HepG2 (cell line): ENCODE measurements at regions not wholly inside any gene's neighbourhood (a gene's known extent, or its start where the extent isn't known, plus 50 kb on each side); places are given as distances from the start of the nearest gene placed in this dataset.
A peak's percentile ranks its signal among the peaks of the same experiment; 100 is the strongest.

ENCODE experiments used
- ATAC-seq: fragments of 200-7000 bp; cut with Tn5 transposase; 3 replicates; pipeline ENCODE4 v1.9.1; 2020; ENCODE audit warnings: mild to moderate bottlenecking, moderate library complexity
- BruUV-seq: library from RNA; stranded (reverse); fragments of 400-500 nt; replicated peaks from 2 replicates; lab custom pipeline; 2021; lab: Mats Ljungman, UMichigan
- CTCF ChIA-PET: fragments of 300-600 bp; formaldehyde crosslinking; extraction: SDS; loops from one replicate; lab custom pipeline; 2021; ENCODE audit warnings: low total read pairs, inconsistent platforms, low intra/inter-chr PET ratio; lab: Yijun Ruan, JAX
- POLR2A ChIA-PET: fragments of 350-600 bp; sonication (Branson Sonifier 250); formaldehyde crosslinking; loops from one replicate; lab custom pipeline; 2020; ENCODE audit warnings: antibody characterized with exemption, inconsistent platforms; lab: Yijun Ruan, JAX
- DNase-seq: peaks from one replicate; pipeline ENCODE4 v3.0.0-alpha.2; 2015; ENCODE audit warnings: low spot score
- FAIRE-seq: peaks from 3 replicates; lab custom pipeline; 2011; peaks lifted over from hg19 to GRCh38; lab: Jason Lieb, UNC
- H2AFZ ChIP-seq: one replicate; pipeline ENCODE4 v1.6.1; 2011; ENCODE audit warnings: low read length, inconsistent platforms
- H3K27ac ChIP-seq: fragments of 300-600 bp; 3 replicates; pipeline ENCODE4 v1.8.0; 2011; ENCODE audit warnings: mixed run types, mild to moderate bottlenecking, mixed read lengths, low read length, inconsistent platforms; ENCODE audit not compliant: insufficient read depth; ENCODE audit errors: extremely low read length
- H3K27me3 ChIP-seq, 2 experiments: fragments of 200-600 bp in 1 of 2; 2 replicates in 1 of 2; 3 replicates in 1 of 2; pipeline versions ENCODE4 v1.6.0 to v1.8.0; 2011; ENCODE audit warnings: low read length in 2 of 2, mild to moderate bottlenecking in 2 of 2, moderate library complexity in 2 of 2, inconsistent platforms in 1 of 2; ENCODE audit not compliant: insufficient read depth in 2 of 2, control insufficient read depth in 1 of 2
- H3K36me3 ChIP-seq, 2 experiments: fragments of 200-600 bp in 1 of 2; replicated peaks in 1 of 2; 2 replicates in 1 of 2; 3 replicates in 1 of 2; pipeline versions ENCODE4 v1.5.1 to v1.8.0; 2011; ENCODE audit warnings: low read length in 2 of 2, inconsistent platforms in 1 of 2; ENCODE audit not compliant: insufficient read depth in 2 of 2, control insufficient read depth in 1 of 2
- H3K4me1 ChIP-seq: 2 replicates; pipeline ENCODE4 v1.5.1; 2012; ENCODE audit warnings: low read length, inconsistent platforms; ENCODE audit not compliant: insufficient read depth
- H3K4me2 ChIP-seq: 2 replicates; pipeline ENCODE4 v1.6.0; 2011; ENCODE audit warnings: low read depth, low read length, inconsistent platforms
- H3K4me3 ChIP-seq, 3 experiments: fragments of 200-600 bp in 1 of 3; sonication (generic), shearing (Covaris generic) in 1 of 3; replicated peaks in 1 of 3; 2 replicates each; pipeline ENCODE4 v1.5.1; 2011 to 2016; ENCODE audit warnings: low read length in 3 of 3, inconsistent platforms in 2 of 3, low read depth in 2 of 3, mild to moderate bottlenecking in 2 of 3, control low read depth in 1 of 3, mixed read lengths in 1 of 3; ENCODE audit not compliant: insufficient read depth in 1 of 3
- H3K79me2 ChIP-seq: one replicate; pipeline ENCODE4 v1.6.1; 2011; ENCODE audit warnings: low read length, inconsistent platforms; ENCODE audit not compliant: insufficient read depth
- H3K9ac ChIP-seq: 2 replicates; pipeline ENCODE4 v1.6.0; 2011; ENCODE audit warnings: mild to moderate bottlenecking, low read depth, low read length, inconsistent platforms; ENCODE audit not compliant: insufficient read depth
- H3K9me3 ChIP-seq: 2 replicates; pipeline ENCODE4 v1.5.1; 2012; ENCODE audit warnings: mild to moderate bottlenecking, low read length
- H4K20me1 ChIP-seq: 2 replicates; pipeline ENCODE4 v1.6.0; 2011; ENCODE audit warnings: inconsistent platforms, mild to moderate bottlenecking, low read length, moderate library complexity; ENCODE audit not compliant: insufficient read depth
- BCL6 ChIP-seq: IDR thresholded peaks from 2 replicates; pipeline ENCODE4 v1.6.1; 2016; ENCODE audit warnings: missing genetic modification reagents, missing compliant biosample characterization
- CEBPB ChIP-seq: IDR thresholded peaks from 2 replicates; pipeline ENCODE4 v1.6.1; 2011; ENCODE audit warnings: low read depth, low read length, improper control_type of control experiment, borderline replicate concordance
- ERF ChIP-seq: IDR thresholded peaks from 2 replicates; pipeline ENCODE4 v1.6.1; 2018; ENCODE audit warnings: missing biosample characterization, missing genetic modification reagents
- HES4 ChIP-seq: sonication (generic); formaldehyde crosslinking; IDR thresholded peaks from 2 replicates; pipeline ENCODE4 v1.9.0; 2021; ENCODE audit warnings: mild to moderate bottlenecking, missing genetic modification reagents, borderline replicate concordance
- MXD3 ChIP-seq: IDR thresholded peaks from 2 replicates; pipeline ENCODE4 v1.6.1; 2016; ENCODE audit warnings: mild to moderate bottlenecking, missing biosample characterization, missing genetic modification reagents
- TBX3 ChIP-seq: fragments of 450-650 bp; IDR thresholded peaks from 2 replicates; pipeline ENCODE4 v1.6.1; 2017; ENCODE audit warnings: antibody characterized with exemption, mild to moderate bottlenecking, inconsistent platforms, borderline replicate concordance
- TFE3 ChIP-seq: IDR thresholded peaks from 2 replicates; pipeline ENCODE4 v1.6.1; 2016
- XBP1 ChIP-seq: sonication (generic); formaldehyde crosslinking; IDR thresholded peaks from 2 replicates; pipeline ENCODE4 v1.5.0; 2020; ENCODE audit warnings: missing genetic modification reagents
- ZBTB33 ChIP-seq: sonication (generic); formaldehyde crosslinking; IDR thresholded peaks from 2 replicates; pipeline ENCODE4 v1.4.0; 2020; ENCODE audit warnings: missing genetic modification reagents
- ZBTB49 ChIP-seq: sonication (generic); formaldehyde crosslinking; IDR thresholded peaks from 2 replicates; pipeline ENCODE4 v1.4.0; 2020; ENCODE audit warnings: missing genetic modification reagents, borderline replicate concordance
- ZNF451 ChIP-seq: sonication (generic); formaldehyde crosslinking; IDR thresholded peaks from 2 replicates; pipeline ENCODE4 v1.5.0; 2020; ENCODE audit warnings: mild to moderate bottlenecking, missing genetic modification reagents
- ZNF558 ChIP-seq: sonication (generic); formaldehyde crosslinking; IDR thresholded peaks from 2 replicates; pipeline ENCODE4 v1.9.0; 2022; ENCODE audit warnings: mild to moderate bottlenecking, missing genetic modification reagents, borderline replicate concordance
- WGBS: methylation state at CpG from one replicate; pipeline ENCODE4 v1.1.6; 2017; ENCODE audit warnings: low lambda C conversion rate; 5-methylcytosine and 5-hydroxymethylcytosine counted together
- in situ Hi-C: cut with HindIII; loops from 2 replicates; pipeline ENCODE4 v1.10.0; 2017; ENCODE audit warnings: low pct_unique_long_range_greater_than_20kb; ENCODE audit not compliant: extremely low pct_ligation_motif_present
- intact Hi-C: fragments of 100-400 bp; cut with micrococcal nuclease; formaldehyde crosslinking; loops from one replicate; pipeline ENCODE4 v1.10.0; 2022; ENCODE audit not compliant: unreplicated experiment

GRCh38 chr5:102691434-102691833, 63.7 kb upstream of the PAM start:
- intact Hi-C loops (no loop called here), in situ Hi-C loops (no loop called here)
- Histone ChIP-seq H3K27me3 (peaks cover 0 to 3% of the 10 kb centered on the region in 2 experiments; a peak in 2 of 5 replicates), H3K4me3 (no peak overlapping the region), H2AFZ (no peak overlapping the region), H3K36me3 (no peaks in the 10 kb centered on the region), H3K4me1 (0 out of 2 replicates have a peak, but pooled peaks cover 9% of the 10 kb centered on the region), H3K4me2 (no peak overlapping the region), H3K9me3 (no peaks in the 10 kb centered on the region), H4K20me1 (no peaks in the 10 kb centered on the region), H3K9ac (no peak overlapping the region), H3K79me2 (no peaks in the 10 kb centered on the region), H3K27ac (no peak overlapping the region)
- ATAC-seq = no peak
- BruUV-seq = no TSS peak
- 38% methylated on average over 1 of the region's 1 CpG for WGBS
- no peak for FAIRE-seq
- ChIA-PET POLR2A (no interaction called here), CTCF (no interaction called here)
- DNase-seq = no peak
- TF ChIP-seq TBX3 = no peak
- TF ChIP-seq CEBPB = peak; percentile 33; the same call in 1 of the 2 replicates
- peak; percentile 94 for TF ChIP-seq BCL6 (CRISPR knock-in tag)

- Histone ChIP-seq H3K36me3 (no peaks in the 10 kb centered on the region), H3K4me2 (no peak overlapping the region), H3K27ac (no peak overlapping the region), H2AFZ (no peak overlapping the region), H3K9ac (no peak overlapping the region), H3K27me3 (peaks cover 0 to 6% of the 10 kb centered on the region in 2 experiments; a peak in 1 of 5 replicates), H4K20me1 (no peaks in the 10 kb centered on the region), H3K4me1 (no peaks in the 10 kb centered on the region), H3K4me3 (no peak overlapping the region), H3K79me2 (no peaks in the 10 kb centered on the region), H3K9me3 (no peaks in the 10 kb centered on the region)
- no peak for DNase-seq
- in situ Hi-C loops = no loop called here
- POLR2A ChIA-PET = no interaction called here
- ATAC-seq = no peak
- intact Hi-C loops = no loop called here
- BruUV-seq = no TSS peak
- WGBS = 0% methylated on average over 1 of the region's 1 CpG
- FAIRE-seq = no peak
- CTCF ChIA-PET = no interaction called here
- TF ChIP-seq ZBTB49 (no peak), ZBTB33 (CRISPR knock-in tag) (no peak), ZNF451 (CRISPR knock-in tag) (no peak), TFE3 (CRISPR knock-in tag) (no peak), ERF (no peak), MXD3 (CRISPR knock-in tag) (no peak), XBP1 (CRISPR knock-in tag) (no peak), ZNF558 (CRISPR knock-in tag) (no peak), HES4 (no peak)
Measured at GRCh38 chr5:102700120-102700831, 54.8 kb upstream of the PAM start.
